IMR-90 (cell line): ENCODE measurements at regions not wholly inside any gene's neighbourhood (a gene's known extent, or its start where the extent isn't known, plus 50 kb on each side); places are given as distances from the start of the nearest gene placed in this dataset.

Experiments
- ATAC-seq: fragments of 200-7000 bp; cut with Tn5 transposase; 2 replicates; pipeline ENCODE4 v1.9.1; 2020; ENCODE audit warnings: low read depth, mild to moderate bottlenecking, moderate library complexity
- BruUV-seq: library from RNA; stranded (reverse); fragments of 400-500 nt; replicated peaks from 2 replicates; lab custom pipeline; 2021; lab: Mats Ljungman, UMichigan
- CTCF ChIA-PET: fragments of 300-600 bp; formaldehyde crosslinking; extraction: SDS; loops from one replicate; lab custom pipeline; 2021; ENCODE audit warnings: antibody characterized with exemption; lab: Yijun Ruan, JAX
- POLR2A ChIA-PET: fragments of 300-600 bp; sonication (Branson Sonifier 250); formaldehyde crosslinking; loops from one replicate; lab custom pipeline; 2022; ENCODE audit warnings: antibody characterized with exemption; ENCODE audit not compliant: unreplicated experiment; lab: Charles Lee
- DNase-seq: peaks from one replicate; pipeline ENCODE4 v3.0.0; 2013
- H2AFZ ChIP-seq: replicated peaks from 2 replicates; pipeline ENCODE3; 2013; ENCODE audit warnings: low read length, mild to moderate bottlenecking; ENCODE audit not compliant: poor library complexity
- H2AK5ac ChIP-seq: 2 replicates; pipeline ENCODE4 v1.6.1; 2013; ENCODE audit warnings: low read depth, low read length, inconsistent platforms
- H2AK9ac ChIP-seq: replicated peaks from 2 replicates; pipeline ENCODE3; 2013; ENCODE audit warnings: mild to moderate bottlenecking, low read depth, low read length, moderate library complexity; ENCODE audit not compliant: poor library complexity
- H2BK120ac ChIP-seq: 2 replicates; pipeline ENCODE4 v1.6.1; 2013; ENCODE audit warnings: low read depth, low read length, inconsistent platforms
- H2BK15ac ChIP-seq: 3 replicates; pipeline ENCODE4 v1.6.1; 2013; ENCODE audit warnings: low read depth, low read length, inconsistent platforms
- H2BK20ac ChIP-seq: 2 replicates; pipeline ENCODE4 v1.6.1; 2013; ENCODE audit warnings: low read depth, mild to moderate bottlenecking, inconsistent platforms, low read length, moderate library complexity
- H2BK5ac ChIP-seq: 2 replicates; pipeline ENCODE4 v1.6.1; 2013; ENCODE audit warnings: mild to moderate bottlenecking, low read depth, low read length, inconsistent platforms; ENCODE audit not compliant: poor library complexity, severe bottlenecking
- H3K14ac ChIP-seq: replicated peaks from 2 replicates; pipeline ENCODE4 v1.6.1; 2013; ENCODE audit warnings: low read depth, low read length, inconsistent platforms
- H3K18ac ChIP-seq: 2 replicates; pipeline ENCODE4 v1.6.1; 2013; ENCODE audit warnings: low read depth, low read length, control low read depth
- H3K23ac ChIP-seq: 2 replicates; pipeline ENCODE4 v1.6.1; 2013; ENCODE audit warnings: low read depth, low read length, inconsistent platforms
- H3K27ac ChIP-seq: 2 replicates; pipeline ENCODE4 v1.5.1; 2013; ENCODE audit warnings: mild to moderate bottlenecking, control low read depth, low read length; ENCODE audit not compliant: insufficient read depth
- H3K27me3 ChIP-seq: 2 replicates; pipeline ENCODE4 v1.6.1; 2013; ENCODE audit warnings: low read length; ENCODE audit not compliant: control insufficient read depth, insufficient read depth
- H3K36me3 ChIP-seq: 2 replicates; pipeline ENCODE4 v1.6.1; 2013; ENCODE audit warnings: low read length, mixed read lengths; ENCODE audit not compliant: control insufficient read depth, insufficient read depth
- H3K4ac ChIP-seq: 2 replicates; pipeline ENCODE4 v1.6.1; 2013; ENCODE audit warnings: low read depth, low read length, inconsistent platforms
- H3K4me1 ChIP-seq: 2 replicates; pipeline ENCODE4 v1.6.1; 2013; ENCODE audit warnings: low read length, mixed read lengths; ENCODE audit not compliant: control insufficient read depth, insufficient read depth
- H3K4me2 ChIP-seq: 2 replicates; pipeline ENCODE4 v1.6.1; 2013; ENCODE audit warnings: low read depth, mild to moderate bottlenecking, control low read depth, low read length, moderate library complexity
- H3K4me3 ChIP-seq: 2 replicates; pipeline ENCODE4 v1.5.1; 2013; ENCODE audit warnings: low read depth, mild to moderate bottlenecking, control low read depth, low read length, moderate library complexity; ENCODE audit not compliant: insufficient read depth
- H3K56ac ChIP-seq: 2 replicates; pipeline ENCODE4 v1.6.1; 2013; ENCODE audit warnings: low read length, inconsistent platforms; ENCODE audit not compliant: insufficient read depth; ENCODE audit errors: extremely low read depth
- H3K79me1 ChIP-seq, 2 experiments: 2 replicates each; pipeline ENCODE4 v1.6.1; 2013; ENCODE audit warnings: low read length in 2 of 2, inconsistent platforms in 1 of 2, low read depth in 1 of 2
- H3K9ac ChIP-seq: 2 replicates; pipeline ENCODE4 v1.6.1; 2013; ENCODE audit warnings: low read depth, low read length, control low read depth
- H3K9me1 ChIP-seq: 2 replicates; pipeline ENCODE4 v1.6.1; 2013; ENCODE audit warnings: low read length, inconsistent platforms; ENCODE audit not compliant: insufficient read depth
- H3K9me3 ChIP-seq: 2 replicates; pipeline ENCODE4 v1.6.1; 2013; ENCODE audit warnings: low read length; ENCODE audit not compliant: control insufficient read depth, insufficient read depth
- H4K20me1 ChIP-seq: 2 replicates; pipeline ENCODE4 v1.6.1; 2013; ENCODE audit warnings: low read length, inconsistent platforms; ENCODE audit not compliant: insufficient read depth
- H4K5ac ChIP-seq: 2 replicates; pipeline ENCODE4 v1.6.1; 2013; ENCODE audit warnings: mild to moderate bottlenecking, low read depth, low read length, control low read depth
- H4K8ac ChIP-seq, 2 experiments: 2 replicates each; pipeline ENCODE4 v1.6.1; 2013; ENCODE audit warnings: low read depth in 2 of 2, low read length in 2 of 2, control low read depth in 1 of 2, inconsistent platforms in 1 of 2
- H4K91ac ChIP-seq: 2 replicates; pipeline ENCODE4 v1.6.1; 2013; ENCODE audit warnings: low read depth, low read length, inconsistent platforms; ENCODE audit not compliant: insufficient read depth
- MAFK ChIP-seq: IDR thresholded peaks from 2 replicates; pipeline ENCODE4 v1.6.1; 2012; ENCODE audit warnings: low read depth, low read length, improper control_type of control experiment
- RAD21 ChIP-seq: IDR thresholded peaks from 2 replicates; pipeline ENCODE4 v1.6.1; 2012; ENCODE audit warnings: low read length, improper control_type of control experiment
- WGBS, 2 experiments: methylation state at CpG; one replicate each; pipeline versions ENCODE4 v1.1.5 to v1.1.7; 2013; ENCODE audit warnings: missing lambda C conversion rate in 2 of 2; ENCODE audit not compliant: insufficient read length in 1 of 2; ENCODE audit errors: extremely low coverage in 2 of 2; 5-methylcytosine and 5-hydroxymethylcytosine counted together
- dilution Hi-C: fragments of 300-500 bp; cut with HindIII; formaldehyde crosslinking; loops from one replicate; pipeline ENCODE4 v1.14.3; 2018; ENCODE audit warnings: low sequenced_read_pairs; ENCODE audit not compliant: unreplicated experiment
- in situ Hi-C: fragments of 300-500 bp; cut with MboI; formaldehyde crosslinking; loops from 3 replicates; pipeline ENCODE4 v1.14.3; 2019; ENCODE audit warnings: low sequenced_read_pairs, inconsistent platforms, mixed read lengths
- intact Hi-C: fragments of 100-400 bp; cut with micrococcal nuclease; formaldehyde crosslinking; loops from 2 replicates; pipeline ENCODE4 v1.10.0; 2022
- TF ChIP-seq, protein P1 (sequence below): conservative IDR thresholded peaks from 2 replicates; pipeline ENCODE4 v1.5.1; 2012; ENCODE audit warnings: mild to moderate bottlenecking, low read depth, low read length, improper control_type of control experiment

DNA sequence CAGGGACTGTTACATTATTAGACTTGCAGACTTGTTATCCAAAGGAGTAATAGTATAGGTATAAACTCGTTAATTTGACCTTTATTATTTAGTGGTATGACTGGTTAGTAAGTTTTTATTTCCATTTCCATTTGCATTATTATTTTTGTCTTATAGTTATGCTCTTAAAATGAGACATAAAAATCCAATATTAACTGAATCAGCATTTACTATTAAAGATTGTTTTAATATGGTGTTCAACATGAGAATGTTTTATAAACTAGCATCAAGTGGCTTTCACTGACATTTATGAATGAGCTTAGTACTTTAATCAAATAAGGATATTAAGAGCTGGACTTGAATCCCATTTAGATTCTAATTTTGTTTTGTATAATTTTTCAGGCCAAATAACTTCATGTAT, 228.1 kb upstream of the HAND2 start:
- Histone ChIP-seq H2AK5ac (no peak overlapping the region), H4K5ac (no peak overlapping the region), H4K8ac (no peak overlapping the region), H2BK5ac (no peak overlapping the region), H2BK15ac (no peak overlapping the region), H3K79me1 (no peaks in the 10 kb centered on the region), H3K9me3 (no peaks in the 10 kb centered on the region), H2BK20ac (no peak overlapping the region), H3K36me3 (no peaks in the 10 kb centered on the region), H3K23ac (no peak overlapping the region), H2AFZ (no peak overlapping the region), H3K9me1 (no peaks in the 10 kb centered on the region), H3K4me2 (no peak overlapping the region), H3K4me1 (no peaks in the 10 kb centered on the region), H2AK9ac (no peak overlapping the region), H4K91ac (no peak overlapping the region), H3K27ac (no peak overlapping the region), H3K56ac (no peak overlapping the region), H3K9ac (no peak overlapping the region), H3K4ac (no peak overlapping the region), H3K4me3 (no peak overlapping the region), H3K14ac (no peak overlapping the region), H3K27me3 (no peaks in the 10 kb centered on the region), H3K18ac (no peak overlapping the region), H2BK120ac (no peak overlapping the region), H4K20me1 (no peaks in the 10 kb centered on the region)
- BruUV-seq, result no TSS peak
- ChIA-PET POLR2A (no interaction called here), CTCF (interaction anchor here (0.6 kb wide), 1 partner anchor 18 kb away, joined by 3 read pairs; no protein-coding TSS in a partner anchor)
- TF ChIP-seq RAD21, result no peak
- TF ChIP-seq, protein P1, sequence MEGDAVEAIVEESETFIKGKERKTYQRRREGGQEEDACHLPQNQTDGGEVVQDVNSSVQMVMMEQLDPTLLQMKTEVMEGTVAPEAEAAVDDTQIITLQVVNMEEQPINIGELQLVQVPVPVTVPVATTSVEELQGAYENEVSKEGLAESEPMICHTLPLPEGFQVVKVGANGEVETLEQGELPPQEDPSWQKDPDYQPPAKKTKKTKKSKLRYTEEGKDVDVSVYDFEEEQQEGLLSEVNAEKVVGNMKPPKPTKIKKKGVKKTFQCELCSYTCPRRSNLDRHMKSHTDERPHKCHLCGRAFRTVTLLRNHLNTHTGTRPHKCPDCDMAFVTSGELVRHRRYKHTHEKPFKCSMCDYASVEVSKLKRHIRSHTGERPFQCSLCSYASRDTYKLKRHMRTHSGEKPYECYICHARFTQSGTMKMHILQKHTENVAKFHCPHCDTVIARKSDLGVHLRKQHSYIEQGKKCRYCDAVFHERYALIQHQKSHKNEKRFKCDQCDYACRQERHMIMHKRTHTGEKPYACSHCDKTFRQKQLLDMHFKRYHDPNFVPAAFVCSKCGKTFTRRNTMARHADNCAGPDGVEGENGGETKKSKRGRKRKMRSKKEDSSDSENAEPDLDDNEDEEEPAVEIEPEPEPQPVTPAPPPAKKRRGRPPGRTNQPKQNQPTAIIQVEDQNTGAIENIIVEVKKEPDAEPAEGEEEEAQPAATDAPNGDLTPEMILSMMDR, result no peak
- peak; percentile 29; the same call in 1 of the 2 replicates for TF ChIP-seq MAFK
- WGBS, 2 experiments, result no CpG with 5 or more reads among the region's 1 CpG
- no peak for DNase-seq
- dilution Hi-C loops, result no loop called here
- intact Hi-C loops, result no loop called here
- in situ Hi-C loops, result no loop called here
- no peak for ATAC-seq
